Caco-2 (cell line): ENCODE measurements at regions not wholly inside any gene's neighbourhood (a gene's known extent, or its start where the extent isn't known, plus 50 kb on each side); places are given as distances from the start of the nearest gene placed in this dataset.
A peak's percentile ranks its signal among the peaks of the same experiment; 100 is the strongest.

ENCODE experiments used
- BruUV-seq: library from RNA; stranded (reverse); fragments of 400-500 nt; replicated peaks from 2 replicates; lab custom pipeline; 2021; lab: Mats Ljungman, UMichigan
- CTCF ChIA-PET: fragments of 300-600 bp; sonication (Branson Sonifier 250); formaldehyde crosslinking; loops from one replicate; lab custom pipeline; 2022; ENCODE audit warnings: antibody characterized with exemption; lab: Charles Lee
- POLR2A ChIA-PET: fragments of 300-600 bp; sonication (Branson Sonifier 250); formaldehyde crosslinking; loops from one replicate; lab custom pipeline; 2022; ENCODE audit warnings: antibody characterized with exemption; lab: Charles Lee
- DNase-seq, 2 experiments: peaks; one replicate each; pipeline versions ENCODE4 v3.0.0 to v3.0.0-alpha.2; 2020 to 2022
- H3K27me3 ChIP-seq: replicated peaks from 2 replicates; pipeline ENCODE4 v1.6.0; 2011; ENCODE audit warnings: low read length; ENCODE audit not compliant: control insufficient read depth, insufficient read depth
- H3K36me3 ChIP-seq: 2 replicates; pipeline ENCODE4 v1.5.1; 2011; ENCODE audit warnings: low read length; ENCODE audit not compliant: control insufficient read depth, insufficient read depth
- H3K4me1 ChIP-seq: fragments of 250-450 bp; sonication (Bioruptor Pico); 2 replicates; pipeline ENCODE4 v1.5.1; 2020; ENCODE audit warnings: mild to moderate bottlenecking
- H3K4me3 ChIP-seq: 2 replicates; pipeline ENCODE4 v1.5.1; 2011; ENCODE audit warnings: low read depth, mild to moderate bottlenecking, control low read depth, low read length
- H3K9me3 ChIP-seq: fragments of 250-450 bp; sonication (Bioruptor Pico); 2 replicates; pipeline ENCODE4 v1.5.1; 2020; ENCODE audit warnings: mild to moderate bottlenecking, moderate library complexity
- H3K27ac Mint-ChIP-seq: one replicate; pipeline ENCODE4 v1.8.0; 2022; ENCODE audit warnings: mixed read lengths; ENCODE audit not compliant: unreplicated experiment
- H3K27me3 Mint-ChIP-seq: one replicate; pipeline ENCODE4 v1.8.0; 2022; ENCODE audit warnings: mixed read lengths; ENCODE audit not compliant: insufficient read depth, unreplicated experiment
- H3K36me3 Mint-ChIP-seq: one replicate; pipeline ENCODE4 v1.8.0; 2022; ENCODE audit warnings: mild to moderate bottlenecking, mixed read lengths; ENCODE audit not compliant: insufficient read depth, unreplicated experiment
- H3K4me1 Mint-ChIP-seq: one replicate; pipeline ENCODE4 v1.8.0; 2022; ENCODE audit warnings: low read depth, mixed read lengths; ENCODE audit not compliant: unreplicated experiment
- H3K4me3 Mint-ChIP-seq: one replicate; pipeline ENCODE4 v1.8.0; 2022; ENCODE audit warnings: mild to moderate bottlenecking, moderate library complexity, mixed read lengths; ENCODE audit not compliant: unreplicated experiment
- H3K9me3 Mint-ChIP-seq: one replicate; pipeline ENCODE4 v1.8.0; 2022; ENCODE audit warnings: mixed read lengths; ENCODE audit not compliant: unreplicated experiment
- intact Hi-C: fragments of 100-400 bp; cut with micrococcal nuclease; formaldehyde crosslinking; loops from one replicate; pipeline ENCODE4 v1.10.0; 2022; ENCODE audit not compliant: unreplicated experiment
- TF ChIP-seq, protein P1 (sequence below), 2 experiments: fragments of 200-600 bp in 1 of 2; IDR thresholded peaks; 1 replicate in 1 of 2; 2 replicates in 1 of 2; pipeline versions ENCODE4 v1.5.1 to v1.8.0; 2011 to 2022; ENCODE audit warnings: antibody characterized with exemption in 1 of 2, control low read depth in 1 of 2, inconsistent platforms in 1 of 2, low read depth in 1 of 2, low read length in 1 of 2, mild to moderate bottlenecking in 1 of 2, moderate library complexity in 1 of 2; ENCODE audit not compliant: insufficient read depth in 1 of 2, severe bottlenecking in 1 of 2, unreplicated experiment in 1 of 2

DNA sequence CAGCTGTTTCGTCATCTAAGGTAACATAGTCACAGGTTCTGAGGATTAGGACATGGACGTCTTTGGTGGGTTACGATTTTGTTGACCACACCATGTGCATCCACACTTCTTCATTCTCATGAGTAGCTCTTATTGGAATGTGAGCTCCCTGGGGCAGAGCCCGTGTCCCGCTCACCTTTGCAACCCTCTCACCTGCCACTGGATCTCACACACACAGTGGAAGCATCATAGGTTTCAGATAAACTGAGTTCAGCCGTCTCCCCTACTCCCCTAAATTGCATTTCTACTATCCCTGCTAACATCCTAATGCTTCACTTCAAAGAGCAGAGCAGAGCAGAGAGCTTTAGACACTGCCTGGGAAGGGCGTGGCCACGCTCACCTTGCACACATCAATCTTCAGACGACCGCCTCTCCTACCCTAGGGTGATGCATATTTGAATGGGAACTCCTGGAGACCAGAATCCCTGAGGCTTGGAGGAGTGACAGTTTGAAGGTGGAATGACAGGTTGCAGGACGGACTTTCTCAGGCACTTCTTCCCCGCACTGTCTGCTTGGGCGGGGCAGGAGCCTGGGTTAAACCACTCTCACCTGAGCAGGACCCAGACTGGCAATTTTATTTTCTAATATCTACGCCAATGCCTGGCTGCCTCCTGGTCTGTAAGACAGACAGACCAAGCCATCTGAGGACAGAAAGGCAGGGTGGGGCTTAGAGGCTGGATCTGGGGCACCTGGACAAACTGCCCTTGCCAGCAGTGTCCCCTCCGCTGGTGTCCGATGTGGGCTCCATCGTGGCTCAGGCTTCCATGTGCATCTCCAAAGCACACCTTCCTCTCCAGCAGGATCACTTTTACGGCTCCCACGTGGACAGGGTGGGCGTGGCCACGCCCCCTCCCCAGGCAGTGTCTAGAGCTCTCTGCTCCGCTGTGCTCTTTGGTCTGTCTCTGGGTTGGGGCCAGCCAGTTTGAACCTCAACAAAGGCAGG is 229.5 kb upstream of the COPS8 start:
- H3K36me3 ChIP-seq, result no peaks in the 10 kb centered on the region
- no peak overlapping the region for H3K4me3 ChIP-seq
- peaks cover 4% of the 10 kb centered on the region for H3K36me3 Mint-ChIP-seq
- H3K27me3 ChIP-seq, result no peaks in the 10 kb centered on the region
- POLR2A ChIA-PET, result no interaction called here
- CTCF ChIA-PET, result no interaction called here
- peak; percentile 10 to 66 for DNase-seq
- H3K4me3 Mint-ChIP-seq, result peak overlapping the region; percentile 32
- TF ChIP-seq, protein P1, sequence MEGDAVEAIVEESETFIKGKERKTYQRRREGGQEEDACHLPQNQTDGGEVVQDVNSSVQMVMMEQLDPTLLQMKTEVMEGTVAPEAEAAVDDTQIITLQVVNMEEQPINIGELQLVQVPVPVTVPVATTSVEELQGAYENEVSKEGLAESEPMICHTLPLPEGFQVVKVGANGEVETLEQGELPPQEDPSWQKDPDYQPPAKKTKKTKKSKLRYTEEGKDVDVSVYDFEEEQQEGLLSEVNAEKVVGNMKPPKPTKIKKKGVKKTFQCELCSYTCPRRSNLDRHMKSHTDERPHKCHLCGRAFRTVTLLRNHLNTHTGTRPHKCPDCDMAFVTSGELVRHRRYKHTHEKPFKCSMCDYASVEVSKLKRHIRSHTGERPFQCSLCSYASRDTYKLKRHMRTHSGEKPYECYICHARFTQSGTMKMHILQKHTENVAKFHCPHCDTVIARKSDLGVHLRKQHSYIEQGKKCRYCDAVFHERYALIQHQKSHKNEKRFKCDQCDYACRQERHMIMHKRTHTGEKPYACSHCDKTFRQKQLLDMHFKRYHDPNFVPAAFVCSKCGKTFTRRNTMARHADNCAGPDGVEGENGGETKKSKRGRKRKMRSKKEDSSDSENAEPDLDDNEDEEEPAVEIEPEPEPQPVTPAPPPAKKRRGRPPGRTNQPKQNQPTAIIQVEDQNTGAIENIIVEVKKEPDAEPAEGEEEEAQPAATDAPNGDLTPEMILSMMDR (IDR thresholded peaks at IDR 0.05; ENCODE audit: insufficient read depth in 1 of 2, low read depth in 1 of 2, low read length in 1 of 2, severe bottlenecking in 1 of 2, unreplicated experiment in 1 of 2), result no peak
- no TSS peak for BruUV-seq
- no peaks in the 10 kb centered on the region for H3K27me3 Mint-ChIP-seq
- peaks cover 14% of the 10 kb centered on the region for H3K4me1 Mint-ChIP-seq
- H3K4me1 ChIP-seq, result peaks cover 8% of the 10 kb centered on the region; the same call in 1 of the 2 replicates
- no peaks in the 10 kb centered on the region for H3K9me3 ChIP-seq
- peak overlapping the region; percentile 71 for H3K27ac Mint-ChIP-seq
- intact Hi-C loops, result no loop called here
- H3K9me3 Mint-ChIP-seq, result peaks cover 9% of the 10 kb centered on the region

DNA sequence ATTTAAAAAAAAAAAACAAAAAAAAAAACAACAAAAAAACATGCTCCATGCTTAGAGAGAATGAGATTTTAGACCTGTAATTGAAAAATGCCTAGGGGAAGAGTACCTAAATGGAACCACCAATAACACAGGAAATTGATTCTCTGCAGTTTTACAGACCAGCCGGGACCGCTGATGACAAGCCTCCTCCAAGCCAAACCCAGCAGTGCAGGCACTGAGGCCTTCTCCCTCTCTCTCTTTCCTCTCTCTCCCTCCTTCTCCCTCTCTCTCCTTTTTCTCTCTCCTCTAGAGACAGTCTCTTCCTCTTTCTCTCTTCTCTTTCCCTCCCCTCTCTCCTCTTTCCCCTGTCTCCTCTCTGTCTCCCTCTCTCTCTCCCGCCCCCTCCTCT is 228.8 kb upstream of the COPS8 start:
- peaks cover 9% of the 10 kb centered on the region for H3K9me3 Mint-ChIP-seq
- H3K36me3 ChIP-seq, result no peaks in the 10 kb centered on the region
- no peak for DNase-seq
- peaks cover 13% of the 10 kb centered on the region for H3K4me1 Mint-ChIP-seq
- H3K4me3 ChIP-seq, result no peak overlapping the region
- CTCF ChIA-PET, result no interaction called here
- peaks cover 8% of the 10 kb centered on the region; the same call in 1 of the 2 replicates for H3K4me1 ChIP-seq
- peaks cover 4% of the 10 kb centered on the region for H3K36me3 Mint-ChIP-seq
- intact Hi-C loops, result no loop called here
- TF ChIP-seq, protein P1 (IDR thresholded peaks at IDR 0.05; ENCODE audit: insufficient read depth in 1 of 2, low read depth in 1 of 2, low read length in 1 of 2, severe bottlenecking in 1 of 2, unreplicated experiment in 1 of 2), result no peak
- no peaks in the 10 kb centered on the region for H3K27me3 ChIP-seq
- no peaks in the 10 kb centered on the region for H3K27me3 Mint-ChIP-seq
- no peaks in the 10 kb centered on the region for H3K9me3 ChIP-seq
- peak overlapping the region; percentile 39 for H3K27ac Mint-ChIP-seq
- H3K4me3 Mint-ChIP-seq, result no peak overlapping the region
- POLR2A ChIA-PET, result no interaction called here
- BruUV-seq, result no TSS peak

DNA sequence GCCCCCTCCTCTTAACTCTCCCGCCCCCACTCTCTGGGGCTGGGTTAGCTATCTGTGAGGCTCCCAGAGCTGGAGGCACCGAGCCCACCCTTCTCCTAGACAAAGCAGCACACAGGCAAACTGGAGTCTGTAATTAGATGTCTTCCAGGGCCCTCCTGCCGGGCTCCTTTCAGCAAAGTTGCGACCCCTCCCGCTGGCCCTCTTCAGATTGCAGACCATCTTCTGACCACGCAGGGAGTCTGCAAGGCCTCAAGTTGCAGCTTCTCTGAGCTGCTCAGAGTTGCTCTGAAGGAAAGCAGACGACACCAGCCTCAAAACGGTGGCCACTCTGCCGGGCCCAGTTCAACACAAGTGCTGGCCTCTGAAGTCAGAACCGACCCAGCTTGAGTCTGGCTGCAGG is 228.4 kb upstream of the COPS8 start:
- H3K36me3 Mint-ChIP-seq, result peaks cover 4% of the 10 kb centered on the region
- intact Hi-C loops, result no loop called here
- ChIA-PET POLR2A (no interaction called here), CTCF (no interaction called here)
- H3K27ac Mint-ChIP-seq, result peak overlapping the region; percentile 39
- no TSS peak for BruUV-seq
- H3K9me3 Mint-ChIP-seq, result peaks cover 9% of the 10 kb centered on the region
- H3K9me3 ChIP-seq, result no peaks in the 10 kb centered on the region
- H3K36me3 ChIP-seq, result no peaks in the 10 kb centered on the region
- no peak overlapping the region for H3K4me3 ChIP-seq
- H3K27me3 Mint-ChIP-seq, result no peaks in the 10 kb centered on the region
- H3K4me1 ChIP-seq, result peaks cover 6% of the 10 kb centered on the region; the same call in 1 of the 2 replicates
- no peaks in the 10 kb centered on the region for H3K27me3 ChIP-seq
- DNase-seq, result no peak
- TF ChIP-seq, protein P1 (IDR thresholded peaks at IDR 0.05; ENCODE audit: insufficient read depth in 1 of 2, low read depth in 1 of 2, low read length in 1 of 2, severe bottlenecking in 1 of 2, unreplicated experiment in 1 of 2), result no peak
- peaks cover 9% of the 10 kb centered on the region for H3K4me1 Mint-ChIP-seq
- H3K4me3 Mint-ChIP-seq, result no peak overlapping the region
